Colonic mucosa (tissue), 4 donors: ENCODE measurements at regions not wholly inside any gene's neighbourhood (a gene's known extent, or its start where the extent isn't known, plus 50 kb on each side); places are given as distances from the start of the nearest gene placed in this dataset.

ENCODE experiments used
- DNase-seq: peaks from one replicate; pipeline ENCODE4 v3.0.0-alpha.2; 2020
- H3K27ac ChIP-seq: fragments of 200-600 bp; one replicate; pipeline ENCODE4 v1.8.0; 2021
- H3K27me3 ChIP-seq: fragments of 200-600 bp; one replicate; pipeline ENCODE4 v1.8.0; 2021
- H3K36me3 ChIP-seq: fragments of 200-600 bp; one replicate; pipeline ENCODE4 v1.8.0; 2021
- H3K4me1 ChIP-seq: fragments of 200-600 bp; one replicate; pipeline ENCODE4 v1.8.0; 2021; ENCODE audit warnings: mild to moderate bottlenecking
- H3K4me3 ChIP-seq: fragments of 200-600 bp; one replicate; pipeline ENCODE4 v1.8.0; 2021
- H3K9ac ChIP-seq, 2 donors: one replicate each; pipeline ENCODE4 v1.7.0; 2013; ENCODE audit warnings: control low read depth in 2 of 2, low read depth in 2 of 2, low read length in 2 of 2
- H3K9me3 ChIP-seq: fragments of 200-600 bp; one replicate; pipeline ENCODE4 v1.8.0; 2021
- CTCF ChIP-seq: fragments of 200-600 bp; IDR thresholded peaks from one replicate; pipeline ENCODE4 v1.8.0; 2022; ENCODE audit warnings: antibody characterized with exemption, mild to moderate bottlenecking
- intact Hi-C: fragments of 100-400 bp; cut with DNase I; formaldehyde crosslinking; loops from one replicate; pipeline ENCODE4 v1.14.1; 2022
- donor health status: healthy.
- donor health status: DM: no; HTN: no; CAD: no.
- donor health status: DM: no; HTN: no; CAD: no.

- DNase-seq = no peak
- Histone ChIP-seq H3K27me3 (no peaks in the 10 kb centered on the region), H3K4me1 (no peaks in the 10 kb centered on the region), H3K9ac (no peak overlapping the region), H3K36me3 (no peaks in the 10 kb centered on the region), H3K27ac (no peak overlapping the region), H3K9me3 (no peaks in the 10 kb centered on the region), H3K4me3 (no peak overlapping the region)
- no peak for TF ChIP-seq CTCF
- intact Hi-C loops = no loop called here
Measured at GRCh38 chr11:28738549-28738948, 630.4 kb downstream of the METTL15 start.

- H3K36me3 ChIP-seq = no peaks in the 10 kb centered on the region
- no peak overlapping the region for H3K4me3 ChIP-seq
- intact Hi-C loops = no loop called here
- no peaks in the 10 kb centered on the region for H3K4me1 ChIP-seq
- no peak for DNase-seq
- no peaks in the 10 kb centered on the region for H3K27me3 ChIP-seq
- no peak overlapping the region for H3K27ac ChIP-seq
- no peak overlapping the region for H3K9ac ChIP-seq
- no peaks in the 10 kb centered on the region for H3K9me3 ChIP-seq
- TF ChIP-seq CTCF = no peak
Measured at GRCh38 chr11:28736256-28736655, 628.1 kb downstream of the METTL15 start.

- no peak overlapping the region for H3K4me3 ChIP-seq
- intact Hi-C loops = no loop called here
- no peaks in the 10 kb centered on the region for H3K9me3 ChIP-seq
- H3K9ac ChIP-seq = no peak overlapping the region
- DNase-seq = no peak
- no peaks in the 10 kb centered on the region for H3K36me3 ChIP-seq
- TF ChIP-seq CTCF = no peak
- H3K27ac ChIP-seq = no peak overlapping the region
- H3K4me1 ChIP-seq = no peaks in the 10 kb centered on the region
- H3K27me3 ChIP-seq = no peaks in the 10 kb centered on the region
Measured at GRCh38 chr11:28735511-28735910, 627.3 kb downstream of the METTL15 start.

- Histone ChIP-seq H3K4me3 (no peak overlapping the region), H3K9me3 (no peaks in the 10 kb centered on the region), H3K27ac (no peak overlapping the region), H3K36me3 (no peaks in the 10 kb centered on the region), H3K27me3 (no peaks in the 10 kb centered on the region), H3K9ac (no peak overlapping the region), H3K4me1 (no peaks in the 10 kb centered on the region)
- intact Hi-C loops = no loop called here
- TF ChIP-seq CTCF = no peak
- no peak for DNase-seq
Measured at GRCh38 chr11:28730889-28731288, 622.7 kb downstream of the METTL15 start.

GRCh38 chr11:28730336-28730735 is 622.1 kb downstream of the METTL15 start:
- intact Hi-C loops = no loop called here
- Histone ChIP-seq H3K4me1 (no peaks in the 10 kb centered on the region), H3K36me3 (no peaks in the 10 kb centered on the region), H3K9me3 (no peaks in the 10 kb centered on the region), H3K27me3 (no peaks in the 10 kb centered on the region), H3K27ac (no peak overlapping the region), H3K4me3 (no peak overlapping the region), H3K9ac (no peak overlapping the region)
- no peak for TF ChIP-seq CTCF
- DNase-seq = no peak

- Histone ChIP-seq H3K9ac (no peak overlapping the region), H3K27me3 (no peaks in the 10 kb centered on the region), H3K36me3 (no peaks in the 10 kb centered on the region), H3K4me1 (no peaks in the 10 kb centered on the region), H3K4me3 (no peak overlapping the region), H3K27ac (no peak overlapping the region), H3K9me3 (no peaks in the 10 kb centered on the region)
- DNase-seq = no peak
- TF ChIP-seq CTCF = no peak
- intact Hi-C loops = no loop called here
Measured at GRCh38 chr11:28729339-28729738, 621.2 kb downstream of the METTL15 start.
